HG03280 (cell line): ENCODE measurements at regions not wholly inside any gene's neighbourhood (a gene's known extent, or its start where the extent isn't known, plus 50 kb on each side); places are given as distances from the start of the nearest gene placed in this dataset.
"Not testable (repeated sequence)": the region's sequence is repeated elsewhere in the genome, so short reads cannot be mapped to it uniquely, and the experiment has no call there.

Experiments used
- ATAC-seq: cut with Tn5 transposase; IDR thresholded peaks from one replicate; pipeline ENCODE4 v1.9.1; 2021; ENCODE audit warnings: mild to moderate bottlenecking, moderate library complexity; ENCODE audit not compliant: unreplicated experiment

- ATAC-seq = no peak
Observed at GRCh38 chr5:158607088-158607487, 492.6 kb downstream of the EBF1 start.

- no peak for ATAC-seq
Observed at GRCh38 chr5:158606233-158606632, 493.5 kb downstream of the EBF1 start.

GRCh38 chr5:158602981-158603380, 496.7 kb downstream of the EBF1 start:
- ATAC-seq = no peak

GRCh38 chr5:158601118-158601517, 498.6 kb downstream of the EBF1 start:
- ATAC-seq = no peak

- no peak for ATAC-seq
Observed at GRCh38 chr5:158600679-158601078, 499.0 kb downstream of the EBF1 start.

GRCh38 chr5:158599157-158599556, 500.6 kb downstream of the EBF1 start:
- ATAC-seq = no peak

- ATAC-seq = no peak
Observed at GRCh38 chr5:158594595-158595242, 505.0 kb downstream of the EBF1 start.

- no peak for ATAC-seq
Observed at GRCh38 chr5:158593925-158594324, 505.8 kb downstream of the EBF1 start.

GRCh38 chr5:158591301-158591863, 508.3 kb downstream of the EBF1 start:
- no peak for ATAC-seq

- ATAC-seq = no peak
Observed at GRCh38 chr5:158590746-158591300, 508.9 kb downstream of the EBF1 start.

- ATAC-seq = no peak
Observed at GRCh38 chr5:158589939-158590338, 509.8 kb downstream of the EBF1 start.

- ATAC-seq = no peak
Observed at GRCh38 chr5:158588617-158589016, 511.1 kb downstream of the EBF1 start.

GRCh38 chr5:158586054-158586453, 513.7 kb downstream of the EBF1 start:
- ATAC-seq = no peak

- ATAC-seq = not testable (repeated sequence)
Observed at GRCh38 chr5:158582669-158583068, 517.0 kb downstream of the EBF1 start.

- ATAC-seq = no peak
Observed at GRCh38 chr5:158573829-158574228, 525.9 kb downstream of the EBF1 start.

- no peak for ATAC-seq
Observed at GRCh38 chr5:158570502-158570901, 529.2 kb downstream of the EBF1 start.

GRCh38 chr5:158569534-158569933, 530.2 kb downstream of the EBF1 start:
- no peak for ATAC-seq

GRCh38 chr5:158565017-158565789, 534.5 kb downstream of the EBF1 start:
- no peak for ATAC-seq

- no peak for ATAC-seq
Observed at GRCh38 chr5:158563760-158564390, 535.8 kb downstream of the EBF1 start.

- ATAC-seq = no peak
Observed at GRCh38 chr5:158561562-158562190, 538.0 kb downstream of the EBF1 start.

- ATAC-seq = peak; percentile 97
Observed at GRCh38 chr5:158560170-158560569, 539.5 kb downstream of the EBF1 start.
